ENCODE measurements at regions not wholly inside any gene's neighbourhood (a gene's known extent, or its start where the extent isn't known, plus 50 kb on each side); places are given as distances from the start of the nearest gene placed in this dataset.

DNA sequence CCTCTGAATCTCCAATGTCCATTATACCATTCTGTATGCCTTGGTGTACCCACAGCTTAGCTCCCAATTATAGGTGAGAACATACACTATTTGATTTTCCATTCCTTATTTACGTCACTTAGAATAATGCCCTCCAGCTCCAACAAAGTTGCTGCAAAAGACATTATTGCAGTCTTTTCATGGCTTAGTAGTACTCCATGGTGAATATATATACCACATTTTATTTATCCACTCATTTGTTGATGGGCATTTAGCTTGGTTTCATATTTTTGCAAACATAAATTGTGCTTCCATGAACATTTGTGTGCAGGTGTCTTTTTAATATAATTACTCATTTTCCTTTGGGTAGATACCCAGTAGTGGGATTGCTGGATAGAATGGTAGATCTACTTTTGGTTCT, 374.1 kb upstream of the HTR1E start:
- Histone ChIP-seq H3K27me3 (ENCODE audit: control insufficient read depth in 1 of 2, insufficient read depth in 2 of 2, low read length in 2 of 2) (no peaks in the 10 kb centered on the region), H3K4me3 (replicated peaks in 1 of 3; ENCODE audit: insufficient read depth in 1 of 3, low read depth in 2 of 3, low read length in 3 of 3) (no peak overlapping the region), H3K4me1 (ENCODE audit: insufficient read depth, low read length) (no peaks in the 10 kb centered on the region), H3K36me3 (replicated peaks in 1 of 2; ENCODE audit: control insufficient read depth in 1 of 2, insufficient read depth in 2 of 2, low read length in 2 of 2) (no peaks in the 10 kb centered on the region), H4K20me1 (ENCODE audit: insufficient read depth, low read length) (no peaks in the 10 kb centered on the region), H3K79me2 (ENCODE audit: insufficient read depth, low read length) (no peaks in the 10 kb centered on the region), H3K9me3 (ENCODE audit: low read length) (peaks cover 71% of the 10 kb centered on the region), H2AFZ (ENCODE audit: low read length) (no peak overlapping the region), H3K4me2 (ENCODE audit: low read depth, low read length) (no peak overlapping the region), H3K27ac (ENCODE audit: extremely low read length, insufficient read depth, low read length) (no peak overlapping the region), H3K9ac (ENCODE audit: insufficient read depth, low read depth, low read length) (no peak overlapping the region)
- in situ Hi-C loops (cut with HindIII; ENCODE audit: extremely low pct_ligation_motif_present, low pct_unique_long_range_greater_than_20kb), result no loop called here
- DNase-seq (ENCODE audit: low spot score), result no peak
- 28% methylated on average over 1 of the region's 1 CpG for WGBS (ENCODE audit: low lambda C conversion rate)
- no peak for FAIRE-seq
- no peak for ATAC-seq
- TF ChIP-seq ZNF607 (CRISPR knock-in tag; IDR thresholded peaks at IDR 0.05; ENCODE audit: borderline replicate concordance) (no peak), FOSL2 (CRISPR knock-in tag; IDR thresholded peaks at IDR 0.05) (no peak), ZNF724P (CRISPR knock-in tag; IDR thresholded peaks at IDR 0.05; ENCODE audit: borderline replicate concordance) (no peak), ZNF121 (CRISPR knock-in tag; IDR thresholded peaks at IDR 0.05) (no peak), MEF2D (CRISPR knock-in tag; IDR thresholded peaks at IDR 0.05) (no peak), FOXA1 (IDR thresholded peaks at IDR 0.05) (no peak), FOXA1 (CRISPR knock-in tag; IDR thresholded peaks at IDR 0.05) (no peak), ZNF747 (CRISPR knock-in tag; IDR thresholded peaks at IDR 0.05; ENCODE audit: borderline replicate concordance) (no peak), BHLHE40 (IDR thresholded peaks at IDR 0.05; ENCODE audit: low read length) (no peak), NAIF1 (CRISPR knock-in tag; IDR thresholded peaks at IDR 0.05; ENCODE audit: borderline replicate concordance) (no peak), ZNF577 (CRISPR knock-in tag; IDR thresholded peaks at IDR 0.05; ENCODE audit: borderline replicate concordance, low read depth) (no peak), SP2 (CRISPR knock-in tag; IDR thresholded peaks at IDR 0.05) (no peak)
- TF ChIP-seq, protein P1, sequence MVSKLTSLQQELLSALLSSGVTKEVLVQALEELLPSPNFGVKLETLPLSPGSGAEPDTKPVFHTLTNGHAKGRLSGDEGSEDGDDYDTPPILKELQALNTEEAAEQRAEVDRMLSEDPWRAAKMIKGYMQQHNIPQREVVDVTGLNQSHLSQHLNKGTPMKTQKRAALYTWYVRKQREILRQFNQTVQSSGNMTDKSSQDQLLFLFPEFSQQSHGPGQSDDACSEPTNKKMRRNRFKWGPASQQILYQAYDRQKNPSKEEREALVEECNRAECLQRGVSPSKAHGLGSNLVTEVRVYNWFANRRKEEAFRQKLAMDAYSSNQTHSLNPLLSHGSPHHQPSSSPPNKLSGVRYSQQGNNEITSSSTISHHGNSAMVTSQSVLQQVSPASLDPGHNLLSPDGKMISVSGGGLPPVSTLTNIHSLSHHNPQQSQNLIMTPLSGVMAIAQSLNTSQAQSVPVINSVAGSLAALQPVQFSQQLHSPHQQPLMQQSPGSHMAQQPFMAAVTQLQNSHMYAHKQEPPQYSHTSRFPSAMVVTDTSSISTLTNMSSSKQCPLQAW (CRISPR knock-in tag; IDR thresholded peaks at IDR 0.05), result no peak
- TF ChIP-seq, protein P2, sequence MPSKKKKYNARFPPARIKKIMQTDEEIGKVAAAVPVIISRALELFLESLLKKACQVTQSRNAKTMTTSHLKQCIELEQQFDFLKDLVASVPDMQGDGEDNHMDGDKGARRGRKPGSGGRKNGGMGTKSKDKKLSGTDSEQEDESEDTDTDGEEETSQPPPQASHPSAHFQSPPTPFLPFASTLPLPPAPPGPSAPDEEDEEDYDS (CRISPR knock-in tag; IDR thresholded peaks at IDR 0.05), result no peak
- intact Hi-C loops (cut with micrococcal nuclease; ENCODE audit: unreplicated experiment), result no loop called here
- ChIA-PET CTCF (ENCODE audit: low intra/inter-chr PET ratio, low total read pairs) (no interaction called here), POLR2A (no interaction called here)
- no TSS peak for BruUV-seq (replicated peaks)
